Osteoblast (primary cell): ENCODE measurements at regions not wholly inside any gene's neighbourhood (a gene's known extent, or its start where the extent isn't known, plus 50 kb on each side); places are given as distances from the start of the nearest gene placed in this dataset.

ENCODE experiments used
- DNase-seq: peaks from one replicate; pipeline ENCODE4 v3.0.0; 2011; ENCODE audit warnings: low spot score, mixed read lengths; ENCODE audit not compliant: insufficient read length; ENCODE audit errors: missing footprints
- H2AFZ ChIP-seq: 2 replicates; pipeline ENCODE4 v1.6.0; 2011; ENCODE audit warnings: mild to moderate bottlenecking, low read length
- H3K27ac ChIP-seq: 2 replicates; pipeline ENCODE4 v1.5.1; 2011; ENCODE audit warnings: mild to moderate bottlenecking, low read depth, low read length, moderate library complexity
- H3K27me3 ChIP-seq: 2 replicates; pipeline ENCODE4 v1.6.0; 2012; ENCODE audit warnings: mild to moderate bottlenecking, control low read depth, inconsistent platforms, low read length, moderate library complexity; ENCODE audit not compliant: insufficient read depth
- H3K36me3 ChIP-seq: 2 replicates; pipeline ENCODE4 v1.5.1; 2011; ENCODE audit warnings: mild to moderate bottlenecking, low read length, control low read depth, moderate library complexity; ENCODE audit not compliant: insufficient read depth
- H3K4me1 ChIP-seq: 2 replicates; pipeline ENCODE4 v1.5.1; 2011; ENCODE audit warnings: mild to moderate bottlenecking, low read length, control low read depth, moderate library complexity; ENCODE audit not compliant: insufficient read depth
- H3K4me2 ChIP-seq: 2 replicates; pipeline ENCODE4 v1.6.0; 2011; ENCODE audit warnings: mild to moderate bottlenecking, low read length; ENCODE audit not compliant: insufficient read depth
- H3K4me3 ChIP-seq: fragments of 200-600 bp; sonication (generic); 3 replicates; pipeline ENCODE4 v1.5.1; 2012; ENCODE audit warnings: mild to moderate bottlenecking, low read length, inconsistent platforms; ENCODE audit not compliant: insufficient read depth
- H3K79me2 ChIP-seq: 2 replicates; pipeline ENCODE4 v1.6.0; 2012; ENCODE audit warnings: mild to moderate bottlenecking, low read length, control low read depth, inconsistent platforms; ENCODE audit not compliant: insufficient read depth
- H3K9me3 ChIP-seq: 2 replicates; pipeline ENCODE4 v1.5.1; 2011; ENCODE audit warnings: low read depth, low read length, control low read depth
- H4K20me1 ChIP-seq: 2 replicates; pipeline ENCODE4 v1.6.0; 2012; ENCODE audit warnings: mild to moderate bottlenecking, low read length, control low read depth; ENCODE audit not compliant: insufficient read depth
- TF ChIP-seq, protein P1 (sequence below): IDR thresholded peaks from 2 replicates; pipeline ENCODE4 v1.5.1; 2011; ENCODE audit warnings: mild to moderate bottlenecking, low read depth, low read length, moderate library complexity; ENCODE audit errors: extremely low read depth

GRCh38 chr9:85421641-85422040 lies 320.1 kb downstream of the AGTPBP1 start:
- TF ChIP-seq, protein P1, sequence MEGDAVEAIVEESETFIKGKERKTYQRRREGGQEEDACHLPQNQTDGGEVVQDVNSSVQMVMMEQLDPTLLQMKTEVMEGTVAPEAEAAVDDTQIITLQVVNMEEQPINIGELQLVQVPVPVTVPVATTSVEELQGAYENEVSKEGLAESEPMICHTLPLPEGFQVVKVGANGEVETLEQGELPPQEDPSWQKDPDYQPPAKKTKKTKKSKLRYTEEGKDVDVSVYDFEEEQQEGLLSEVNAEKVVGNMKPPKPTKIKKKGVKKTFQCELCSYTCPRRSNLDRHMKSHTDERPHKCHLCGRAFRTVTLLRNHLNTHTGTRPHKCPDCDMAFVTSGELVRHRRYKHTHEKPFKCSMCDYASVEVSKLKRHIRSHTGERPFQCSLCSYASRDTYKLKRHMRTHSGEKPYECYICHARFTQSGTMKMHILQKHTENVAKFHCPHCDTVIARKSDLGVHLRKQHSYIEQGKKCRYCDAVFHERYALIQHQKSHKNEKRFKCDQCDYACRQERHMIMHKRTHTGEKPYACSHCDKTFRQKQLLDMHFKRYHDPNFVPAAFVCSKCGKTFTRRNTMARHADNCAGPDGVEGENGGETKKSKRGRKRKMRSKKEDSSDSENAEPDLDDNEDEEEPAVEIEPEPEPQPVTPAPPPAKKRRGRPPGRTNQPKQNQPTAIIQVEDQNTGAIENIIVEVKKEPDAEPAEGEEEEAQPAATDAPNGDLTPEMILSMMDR, result no peak
- peak overlapping the region; percentile 20 for H3K27ac ChIP-seq
- H2AFZ ChIP-seq, result no peak overlapping the region
- H3K36me3 ChIP-seq, result no peaks in the 10 kb centered on the region
- H3K9me3 ChIP-seq, result no peaks in the 10 kb centered on the region
- DNase-seq, result no peak
- H3K27me3 ChIP-seq, result no peaks in the 10 kb centered on the region
- H3K4me2 ChIP-seq, result no peak overlapping the region
- H3K79me2 ChIP-seq, result no peaks in the 10 kb centered on the region
- H4K20me1 ChIP-seq, result no peaks in the 10 kb centered on the region
- no peak overlapping the region for H3K4me3 ChIP-seq
- no peaks in the 10 kb centered on the region for H3K4me1 ChIP-seq

DNA sequence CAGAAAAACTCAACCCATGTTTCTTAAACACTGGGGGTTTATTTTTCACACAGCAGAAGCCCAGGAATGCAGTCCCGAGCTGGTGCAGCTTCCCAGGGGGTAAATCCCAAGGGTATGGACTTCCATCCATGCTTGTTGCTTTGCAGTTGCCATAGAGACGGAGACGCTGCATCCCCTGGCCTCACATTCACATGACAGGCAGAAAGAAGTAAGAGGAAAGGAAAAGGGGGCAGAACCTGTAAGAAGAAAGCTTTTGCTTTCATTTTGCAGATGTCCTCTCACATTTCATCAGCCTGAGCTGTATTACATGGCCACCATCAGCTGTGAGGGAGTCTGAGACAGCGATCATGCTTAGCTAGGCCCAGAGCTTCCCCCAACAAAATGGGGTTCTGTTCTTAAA lies 321.0 kb downstream of the AGTPBP1 start:
- Histone ChIP-seq H3K36me3 (no peaks in the 10 kb centered on the region), H3K79me2 (no peaks in the 10 kb centered on the region), H3K4me3 (no peak overlapping the region), H3K27me3 (no peaks in the 10 kb centered on the region), H3K4me2 (no peak overlapping the region), H3K4me1 (no peaks in the 10 kb centered on the region), H3K27ac (no peak overlapping the region), H4K20me1 (no peaks in the 10 kb centered on the region), H2AFZ (no peak overlapping the region), H3K9me3 (no peaks in the 10 kb centered on the region)
- DNase-seq, result no peak
- TF ChIP-seq, protein P1, result no peak

GRCh38 chr9:85417674-85418073 lies 324.1 kb downstream of the AGTPBP1 start:
- no peak overlapping the region for H2AFZ ChIP-seq
- TF ChIP-seq, protein P1, result no peak
- no peak overlapping the region for H3K4me2 ChIP-seq
- no peaks in the 10 kb centered on the region for H4K20me1 ChIP-seq
- H3K4me1 ChIP-seq, result peaks cover 4% of the 10 kb centered on the region
- H3K27me3 ChIP-seq, result no peaks in the 10 kb centered on the region
- H3K36me3 ChIP-seq, result no peaks in the 10 kb centered on the region
- H3K4me3 ChIP-seq, result no peak overlapping the region
- no peak overlapping the region for H3K27ac ChIP-seq
- no peaks in the 10 kb centered on the region for H3K79me2 ChIP-seq
- no peak for DNase-seq
- no peaks in the 10 kb centered on the region for H3K9me3 ChIP-seq

- H3K4me3 ChIP-seq, result no peak overlapping the region
- TF ChIP-seq, protein P1, result no peak
- no peaks in the 10 kb centered on the region for H3K79me2 ChIP-seq
- H3K4me1 ChIP-seq, result peaks cover 4% of the 10 kb centered on the region
- H3K4me2 ChIP-seq, result no peak overlapping the region
- no peaks in the 10 kb centered on the region for H3K9me3 ChIP-seq
- no peak overlapping the region for H2AFZ ChIP-seq
- H3K36me3 ChIP-seq, result no peaks in the 10 kb centered on the region
- no peaks in the 10 kb centered on the region for H3K27me3 ChIP-seq
- no peak overlapping the region for H3K27ac ChIP-seq
- H4K20me1 ChIP-seq, result no peaks in the 10 kb centered on the region
- DNase-seq, result no peak
Observed at GRCh38 chr9:85416715-85417114, 325.0 kb downstream of the AGTPBP1 start.
